Ishikawa (cell line): ENCODE measurements at regions not wholly inside any gene's neighbourhood (a gene's known extent, or its start where the extent isn't known, plus 50 kb on each side); places are given as distances from the start of the nearest gene placed in this dataset.

Experiments
- CEBPB ChIP-seq: IDR thresholded peaks from 2 replicates; pipeline ENCODE4 v1.6.1; 2012
- CREB1 ChIP-seq: IDR thresholded peaks from 2 replicates; pipeline ENCODE4 v1.6.1; 2012; ENCODE audit warnings: low read depth
- EGR1 ChIP-seq: IDR thresholded peaks from 2 replicates; pipeline ENCODE4 v1.6.1; 2012
- EP300 ChIP-seq: IDR thresholded peaks from 2 replicates; pipeline ENCODE4 v1.6.1; 2012; ENCODE audit warnings: borderline replicate concordance
- FOXM1 ChIP-seq: IDR thresholded peaks from 2 replicates; pipeline ENCODE4 v1.6.1; 2012; ENCODE audit warnings: low read depth, borderline replicate concordance
- MAX ChIP-seq: IDR thresholded peaks from 2 replicates; pipeline ENCODE4 v1.6.1; 2012
- NFIC ChIP-seq: IDR thresholded peaks from 2 replicates; pipeline ENCODE4 v1.6.1; 2012
- RAD21 ChIP-seq: IDR thresholded peaks from 2 replicates; pipeline ENCODE4 v1.6.1; 2012; ENCODE audit warnings: low read depth
- TAF1 ChIP-seq: IDR thresholded peaks from 2 replicates; pipeline ENCODE4 v1.6.1; 2012; ENCODE audit warnings: low read depth, mild to moderate bottlenecking
- TCF12 ChIP-seq: IDR thresholded peaks from 2 replicates; pipeline ENCODE4 v1.6.1; 2012; ENCODE audit warnings: low read depth
- TEAD4 ChIP-seq: IDR thresholded peaks from 2 replicates; pipeline ENCODE4 v1.6.1; 2012
- YY1 ChIP-seq: IDR thresholded peaks from 2 replicates; pipeline ENCODE4 v1.6.1; 2012; ENCODE audit warnings: low read depth
- ZBTB7A ChIP-seq: IDR thresholded peaks from 2 replicates; pipeline ENCODE4 v1.6.1; 2012; ENCODE audit warnings: low read depth
- TF ChIP-seq, protein P1 (sequence below): IDR thresholded peaks from 2 replicates; pipeline ENCODE4 v1.6.1; 2012
- TF ChIP-seq, protein P2 (sequence below): IDR thresholded peaks from 2 replicates; pipeline ENCODE4 v1.6.1; 2012; ENCODE audit warnings: low read depth, mild to moderate bottlenecking

GRCh38 chr13:90502153-90502552, 845.3 kb upstream of the MIR17HG start:
- TF ChIP-seq, protein P1, sequence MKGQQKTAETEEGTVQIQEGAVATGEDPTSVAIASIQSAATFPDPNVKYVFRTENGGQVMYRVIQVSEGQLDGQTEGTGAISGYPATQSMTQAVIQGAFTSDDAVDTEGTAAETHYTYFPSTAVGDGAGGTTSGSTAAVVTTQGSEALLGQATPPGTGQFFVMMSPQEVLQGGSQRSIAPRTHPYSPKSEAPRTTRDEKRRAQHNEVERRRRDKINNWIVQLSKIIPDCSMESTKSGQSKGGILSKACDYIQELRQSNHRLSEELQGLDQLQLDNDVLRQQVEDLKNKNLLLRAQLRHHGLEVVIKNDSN = no peak

DNA sequence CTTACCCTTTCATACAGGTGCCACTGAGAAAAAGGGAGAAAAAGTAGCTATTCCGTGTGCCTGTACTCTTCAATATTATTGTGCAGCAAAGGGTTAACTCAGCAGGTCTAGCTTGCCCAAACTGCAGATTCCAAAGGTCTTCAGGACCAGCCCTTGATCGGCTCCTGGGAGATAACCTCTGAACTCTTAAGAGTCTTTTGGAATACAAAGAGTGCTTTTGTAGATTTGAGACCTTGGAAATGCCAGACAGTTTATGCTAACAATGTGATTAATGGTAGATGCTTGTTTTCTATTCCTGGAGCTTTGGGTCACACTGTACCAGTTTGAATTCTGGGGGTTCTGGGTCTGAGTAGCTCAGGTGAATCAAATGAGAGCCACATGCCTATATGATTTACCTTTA, 844.7 kb upstream of the MIR17HG start:
- TF ChIP-seq FOXM1 (no peak), NFIC (no peak), TAF1 (no peak), TEAD4 (no peak), CEBPB (no peak), TCF12 (no peak)
- TF ChIP-seq, protein P1 = no peak

GRCh38 chr13:90510319-90510718, 837.2 kb upstream of the MIR17HG start:
- TF ChIP-seq FOXM1 (no peak), EGR1 (no peak)
- TF ChIP-seq, protein P2, sequence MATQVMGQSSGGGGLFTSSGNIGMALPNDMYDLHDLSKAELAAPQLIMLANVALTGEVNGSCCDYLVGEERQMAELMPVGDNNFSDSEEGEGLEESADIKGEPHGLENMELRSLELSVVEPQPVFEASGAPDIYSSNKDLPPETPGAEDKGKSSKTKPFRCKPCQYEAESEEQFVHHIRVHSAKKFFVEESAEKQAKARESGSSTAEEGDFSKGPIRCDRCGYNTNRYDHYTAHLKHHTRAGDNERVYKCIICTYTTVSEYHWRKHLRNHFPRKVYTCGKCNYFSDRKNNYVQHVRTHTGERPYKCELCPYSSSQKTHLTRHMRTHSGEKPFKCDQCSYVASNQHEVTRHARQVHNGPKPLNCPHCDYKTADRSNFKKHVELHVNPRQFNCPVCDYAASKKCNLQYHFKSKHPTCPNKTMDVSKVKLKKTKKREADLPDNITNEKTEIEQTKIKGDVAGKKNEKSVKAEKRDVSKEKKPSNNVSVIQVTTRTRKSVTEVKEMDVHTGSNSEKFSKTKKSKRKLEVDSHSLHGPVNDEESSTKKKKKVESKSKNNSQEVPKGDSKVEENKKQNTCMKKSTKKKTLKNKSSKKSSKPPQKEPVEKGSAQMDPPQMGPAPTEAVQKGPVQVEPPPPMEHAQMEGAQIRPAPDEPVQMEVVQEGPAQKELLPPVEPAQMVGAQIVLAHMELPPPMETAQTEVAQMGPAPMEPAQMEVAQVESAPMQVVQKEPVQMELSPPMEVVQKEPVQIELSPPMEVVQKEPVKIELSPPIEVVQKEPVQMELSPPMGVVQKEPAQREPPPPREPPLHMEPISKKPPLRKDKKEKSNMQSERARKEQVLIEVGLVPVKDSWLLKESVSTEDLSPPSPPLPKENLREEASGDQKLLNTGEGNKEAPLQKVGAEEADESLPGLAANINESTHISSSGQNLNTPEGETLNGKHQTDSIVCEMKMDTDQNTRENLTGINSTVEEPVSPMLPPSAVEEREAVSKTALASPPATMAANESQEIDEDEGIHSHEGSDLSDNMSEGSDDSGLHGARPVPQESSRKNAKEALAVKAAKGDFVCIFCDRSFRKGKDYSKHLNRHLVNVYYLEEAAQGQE = no peak

DNA sequence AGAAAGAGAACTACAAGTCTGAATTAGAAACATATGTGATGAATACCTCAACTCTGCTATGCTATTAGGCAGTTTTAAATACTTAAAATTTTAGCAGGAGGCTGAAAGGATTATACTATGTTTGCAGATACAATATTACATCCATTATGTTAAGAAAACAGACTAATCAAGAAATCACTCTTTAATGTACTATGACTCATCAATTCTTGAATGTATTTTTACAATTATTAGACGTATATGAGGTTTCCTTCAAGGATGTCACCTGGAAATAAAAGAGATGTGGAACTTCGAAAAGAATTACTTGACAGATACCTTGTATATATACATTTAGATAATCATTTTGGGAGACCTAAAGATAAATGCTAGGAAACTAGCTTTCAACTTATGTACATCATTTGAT, 835.6 kb upstream of the MIR17HG start:
- TF ChIP-seq TEAD4 = no peak
- TF ChIP-seq TAF1 = no peak
- TF ChIP-seq FOXM1 = no peak
- no peak for TF ChIP-seq RAD21
- no peak for TF ChIP-seq EP300
- TF ChIP-seq CREB1 = no peak
- no peak for TF ChIP-seq ZBTB7A
- no peak for TF ChIP-seq NFIC

DNA sequence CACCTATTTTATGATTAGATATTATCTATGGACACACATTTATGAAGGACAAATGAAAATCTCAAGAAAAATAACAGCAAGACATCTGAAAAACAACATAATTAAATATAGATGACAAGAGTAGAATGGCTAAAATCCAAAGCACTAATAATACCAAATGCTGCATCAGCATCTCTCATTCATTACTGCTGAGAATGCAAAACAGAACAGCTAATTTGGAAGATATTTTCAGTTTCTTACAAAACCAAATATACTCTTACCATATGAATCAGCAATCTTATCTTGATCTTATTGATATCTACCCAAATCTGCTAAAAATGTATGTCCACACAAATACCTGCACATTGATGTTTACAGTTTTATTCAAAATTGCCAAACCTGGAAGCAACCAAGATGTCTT, 829.1 kb upstream of the MIR17HG start:
- TF ChIP-seq CREB1 (no peak), TAF1 (no peak), CEBPB (no peak), RAD21 (no peak), TCF12 (no peak), NFIC (no peak), TEAD4 (no peak), MAX (no peak), EGR1 (no peak), ZBTB7A (no peak), YY1 (no peak), EP300 (no peak), FOXM1 (no peak)
- TF ChIP-seq, protein P1 = no peak
- TF ChIP-seq, protein P2 = no peak

DNA sequence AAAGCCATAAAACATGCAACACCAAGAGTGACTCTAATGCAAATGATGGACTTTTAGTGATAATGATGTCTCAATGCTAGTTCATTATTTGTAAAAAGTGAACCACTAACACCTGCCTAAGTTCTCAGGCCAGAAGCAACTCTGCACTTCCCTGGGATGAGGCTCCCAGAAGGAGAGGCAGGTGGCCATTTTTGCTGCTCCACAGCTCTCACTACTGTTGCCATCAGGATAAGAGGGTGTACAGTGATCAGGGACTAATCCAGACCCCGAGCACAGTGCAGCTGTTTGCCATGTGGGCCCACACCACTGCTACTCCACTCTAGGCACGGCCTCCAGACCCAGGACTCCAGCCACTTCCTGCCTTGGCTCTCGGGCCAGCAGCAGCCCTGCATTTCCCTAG, 828.3 kb upstream of the MIR17HG start:
- TF ChIP-seq FOXM1 = no peak
- TF ChIP-seq, protein P2 = no peak
- no peak for TF ChIP-seq MAX
- no peak for TF ChIP-seq EP300
- TF ChIP-seq NFIC = no peak
- no peak for TF ChIP-seq TEAD4
- no peak for TF ChIP-seq ZBTB7A
- TF ChIP-seq EGR1 = no peak
- TF ChIP-seq, protein P1 = no peak
- no peak for TF ChIP-seq RAD21
- no peak for TF ChIP-seq CEBPB
- no peak for TF ChIP-seq TAF1
- TF ChIP-seq TCF12 = no peak
- TF ChIP-seq YY1 = no peak
